Transverse colon (tissue), 3 donors: ENCODE measurements at regions not wholly inside any gene's neighbourhood (a gene's known extent, or its start where the extent isn't known, plus 50 kb on each side); places are given as distances from the start of the nearest gene placed in this dataset.

Source experiments
- CTCF ChIP-seq, 5 experiments: fragments of 200-600 bp in 3 of 5; fragments of 450-650 bp in 2 of 5; sonication (generic) in 3 of 5; IDR thresholded peaks; 1 replicate in 2 of 5; 2 replicates in 3 of 5; pipeline ENCODE4 v1.5.1; 2016 to 2017; ENCODE audit warnings: antibody characterized with exemption in 5 of 5, inconsistent platforms in 3 of 5, mild to moderate bottlenecking in 2 of 5, moderate library complexity in 1 of 5
- POLR2A ChIP-seq: fragments of 450-650 bp; IDR thresholded peaks from one replicate; pipeline ENCODE4 v1.6.1; 2016; ENCODE audit warnings: antibody characterized with exemption, mild to moderate bottlenecking, moderate library complexity

GRCh38 chr9:88198341-88198807 lies 60.1 kb upstream of the SPATA31C2 start:
- TF ChIP-seq POLR2A (no peak), CTCF (IDR thresholded peaks at IDR 0.05) (no peak)
